22Rv1 (cell line): ENCODE measurements at regions not wholly inside any gene's neighbourhood (a gene's known extent, or its start where the extent isn't known, plus 50 kb on each side); places are given as distances from the start of the nearest gene placed in this dataset.

Source experiments
- CTCF ChIP-seq: fragments of 450-650 bp; IDR thresholded peaks from 2 replicates; pipeline ENCODE4 v1.5.1; 2017; ENCODE audit warnings: mild to moderate bottlenecking
- ZFX ChIP-seq: fragments of 450-650 bp; IDR thresholded peaks from 2 replicates; pipeline ENCODE4 v1.6.1; 2017; ENCODE audit warnings: antibody characterized with exemption, borderline replicate concordance

- TF ChIP-seq CTCF (no peak), ZFX (no peak)
Measured at GRCh38 chr5:98461485-98461884, 312.0 kb upstream of the RGMB start.
